Body of pancreas (tissue), 4 donors: ENCODE measurements at regions not wholly inside any gene's neighbourhood (a gene's known extent, or its start where the extent isn't known, plus 50 kb on each side); places are given as distances from the start of the nearest gene placed in this dataset.

Source experiments
- CTCF ChIP-seq, 7 experiments: fragments of 450-650 bp in 4 of 7; fragments of 200-600 bp in 3 of 7; sonication (generic) in 3 of 7; IDR thresholded peaks; one replicate each; pipeline ENCODE4 v1.5.1; 2016 to 2019; ENCODE audit warnings: antibody characterized with exemption in 7 of 7
- POLR2A ChIP-seq, 3 donors: fragments of 450-650 bp; IDR thresholded peaks; one replicate each; pipeline ENCODE4 v1.6.1; 2016; ENCODE audit warnings: antibody characterized with exemption in 3 of 3, mild to moderate bottlenecking in 2 of 3

- TF ChIP-seq CTCF (IDR thresholded peaks at IDR 0.05) (no peak), POLR2A (IDR thresholded peaks at IDR 0.05) (no peak)
These were observed 407.0 kb upstream of the SOX9 start for GRCh38 chr17:71713846-71714245.
